ENCODE measurements at regions not wholly inside any gene's neighbourhood (a gene's known extent, or its start where the extent isn't known, plus 50 kb on each side); places are given as distances from the start of the nearest gene placed in this dataset.

GRCh38 chr5:143462431-143462830 lies 58.9 kb upstream of the NR3C1 start:
- Histone ChIP-seq H4K8ac (replicated peaks; ENCODE audit: insufficient read length, low read depth, low read length) (no peak overlapping the region), H3K14ac (ENCODE audit: insufficient read depth, low read length) (no peak overlapping the region), H3K9me3 (ENCODE audit: control insufficient read depth, low read depth, low read length) (no peaks in the 10 kb centered on the region), H3T11ph (ENCODE audit: low read length) (no peak overlapping the region), H3K27ac (ENCODE audit: insufficient read length, low read depth, low read length) (no peak overlapping the region), H3K18ac (ENCODE audit: insufficient read length, low read depth, low read length) (no peak overlapping the region), H3K9ac (ENCODE audit: extremely low read depth, insufficient read length, low read length) (no peak overlapping the region), H3K23ac (ENCODE audit: insufficient read length, low read depth, low read length) (no peak overlapping the region), H3K79me2 (ENCODE audit: insufficient read depth, low read length) (no peaks in the 10 kb centered on the region), H3K23me2 (ENCODE audit: insufficient read length, low read depth, low read length, poor library complexity, severe bottlenecking) (no peaks in the 10 kb centered on the region), H4K91ac (ENCODE audit: insufficient read length, low read depth, low read length) (no peak overlapping the region), H3K4me1 (ENCODE audit: insufficient read depth, low read length) (no peaks in the 10 kb centered on the region), H2AK5ac (ENCODE audit: insufficient read length, low read length) (no peak overlapping the region), H3K56ac (ENCODE audit: insufficient read length, low read depth, low read length) (no peak overlapping the region), H3K4ac (ENCODE audit: low read depth, low read length) (no peak overlapping the region), H2BK5ac (ENCODE audit: insufficient read length, low read length) (no peak overlapping the region), H3K4me2 (ENCODE audit: insufficient read depth, insufficient read length, low read length) (no peak overlapping the region), H3K27me3 (ENCODE audit: insufficient read depth, low read length) (no peaks in the 10 kb centered on the region), H3K79me1 (ENCODE audit: insufficient read depth, low read depth, low read length, poor library complexity, severe bottlenecking) (no peaks in the 10 kb centered on the region), H2BK12ac (ENCODE audit: insufficient read length, low read depth, low read length) (no peak overlapping the region), H2BK120ac (ENCODE audit: low read depth, low read length, poor library complexity, severe bottlenecking) (no peak overlapping the region), H4K20me1 (ENCODE audit: control insufficient read depth, insufficient read depth, insufficient read length) (no peaks in the 10 kb centered on the region), H2AFZ (ENCODE audit: low read length) (no peak overlapping the region), H4K5ac (ENCODE audit: insufficient read length, low read depth, low read length) (no peak overlapping the region), H2BK15ac (ENCODE audit: low read depth, low read length) (no peak overlapping the region), H2BK20ac (ENCODE audit: low read depth, low read length, poor library complexity, severe bottlenecking) (no peak overlapping the region)
- Mint-ChIP-seq H3K4me3 (no peak overlapping the region), H3K4me1 (no peaks in the 10 kb centered on the region), H3K27me3 (ENCODE audit: low read depth) (no peaks in the 10 kb centered on the region; the same call in 1 of the 2 replicates), H3K36me3 (ENCODE audit: insufficient read depth in 1 of 3, low read depth in 3 of 3) (0 out of 7 replicates have a peak, but pooled peaks cover 0 to 8% (median 0%) of the 10 kb centered on the region in 3 experiments), H3K27ac (no peak overlapping the region), H3K9me3 (peaks cover 0 to 10% of the 10 kb centered on the region in 2 experiments; a peak in 3 of 5 replicates)
- no peak for DNase-seq
- TF ChIP-seq, protein P1, sequence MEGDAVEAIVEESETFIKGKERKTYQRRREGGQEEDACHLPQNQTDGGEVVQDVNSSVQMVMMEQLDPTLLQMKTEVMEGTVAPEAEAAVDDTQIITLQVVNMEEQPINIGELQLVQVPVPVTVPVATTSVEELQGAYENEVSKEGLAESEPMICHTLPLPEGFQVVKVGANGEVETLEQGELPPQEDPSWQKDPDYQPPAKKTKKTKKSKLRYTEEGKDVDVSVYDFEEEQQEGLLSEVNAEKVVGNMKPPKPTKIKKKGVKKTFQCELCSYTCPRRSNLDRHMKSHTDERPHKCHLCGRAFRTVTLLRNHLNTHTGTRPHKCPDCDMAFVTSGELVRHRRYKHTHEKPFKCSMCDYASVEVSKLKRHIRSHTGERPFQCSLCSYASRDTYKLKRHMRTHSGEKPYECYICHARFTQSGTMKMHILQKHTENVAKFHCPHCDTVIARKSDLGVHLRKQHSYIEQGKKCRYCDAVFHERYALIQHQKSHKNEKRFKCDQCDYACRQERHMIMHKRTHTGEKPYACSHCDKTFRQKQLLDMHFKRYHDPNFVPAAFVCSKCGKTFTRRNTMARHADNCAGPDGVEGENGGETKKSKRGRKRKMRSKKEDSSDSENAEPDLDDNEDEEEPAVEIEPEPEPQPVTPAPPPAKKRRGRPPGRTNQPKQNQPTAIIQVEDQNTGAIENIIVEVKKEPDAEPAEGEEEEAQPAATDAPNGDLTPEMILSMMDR (conservative IDR thresholded peaks at IDR 0.05) = no peak

All from H9 (cell line).